Activated CD4-positive, alpha-beta memory T cell treated with anti-CD3 and anti-CD28 coated beads, Interleukin-2, amount 10 ng/mL, durations not matched to agents 7 days and 5 days (primary cell): ENCODE measurements at regions not wholly inside any gene's neighbourhood (a gene's known extent, or its start where the extent isn't known, plus 50 kb on each side); places are given as distances from the start of the nearest gene placed in this dataset.
A peak's percentile ranks its signal among the peaks of the same experiment; 100 is the strongest.
"Not testable (repeated sequence)": the region's sequence is repeated elsewhere in the genome, so short reads cannot be mapped to it uniquely, and the experiment has no call there.

ENCODE experiments used
- CTCF ChIA-PET: fragments of 350-600 bp; sonication (Branson Sonifier 250); formaldehyde crosslinking; loops from one replicate; lab custom pipeline; 2021; ENCODE audit warnings: antibody characterized with exemption, inconsistent platforms; lab: Charles Lee
- POLR2A ChIA-PET: fragments of 350-600 bp; sonication (Branson Sonifier 250); formaldehyde crosslinking; loops from one replicate; lab custom pipeline; 2021; ENCODE audit warnings: antibody characterized with exemption; lab: Charles Lee
- DNase-seq: peaks from one replicate; pipeline ENCODE4 v3.0.0-alpha.2; 2020
- H3K27ac Mint-ChIP-seq: one replicate; pipeline ENCODE4 v1.8.0; 2021; ENCODE audit warnings: mild to moderate bottlenecking, mixed read lengths
- H3K27me3 Mint-ChIP-seq: one replicate; pipeline ENCODE4 v1.8.0; 2021; ENCODE audit warnings: mixed read lengths
- H3K36me3 Mint-ChIP-seq: one replicate; pipeline ENCODE4 v1.8.0; 2021; ENCODE audit warnings: low read depth, mixed read lengths
- H3K4me1 Mint-ChIP-seq: one replicate; pipeline ENCODE4 v1.8.0; 2021; ENCODE audit warnings: mixed read lengths
- H3K4me3 Mint-ChIP-seq: one replicate; pipeline ENCODE4 v1.8.0; 2021; ENCODE audit warnings: mild to moderate bottlenecking, mixed read lengths
- H3K9me3 Mint-ChIP-seq: one replicate; pipeline ENCODE4 v1.8.0; 2021; ENCODE audit warnings: mixed read lengths

DNA sequence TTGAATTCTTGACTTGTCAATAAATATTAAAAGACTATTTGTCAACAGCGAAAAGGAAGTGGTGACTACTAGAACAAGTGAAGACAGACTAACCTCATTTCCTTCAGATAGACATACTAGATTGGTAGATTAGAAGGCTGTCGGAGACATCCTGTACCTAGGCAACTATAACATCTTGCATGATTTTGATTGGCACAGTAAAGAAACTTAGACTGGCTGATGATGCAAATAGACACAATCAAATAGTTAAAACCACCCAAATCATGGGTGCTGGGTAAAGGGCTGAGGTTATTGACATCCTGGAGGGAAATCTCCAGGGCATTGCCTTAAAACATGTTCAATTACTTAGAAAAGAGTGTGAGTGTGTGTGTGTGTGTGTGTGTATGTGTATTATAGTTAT lies 85.9 kb upstream of the EDEM3 start:
- peak overlapping the region; percentile 65 for H3K27ac Mint-ChIP-seq
- H3K9me3 Mint-ChIP-seq: peaks cover 5% of the 10 kb centered on the region
- H3K4me1 Mint-ChIP-seq: peaks cover 52% of the 10 kb centered on the region
- H3K27me3 Mint-ChIP-seq: no peaks in the 10 kb centered on the region
- peak; percentile 45 for DNase-seq
- ChIA-PET CTCF (no interaction called here), POLR2A (interaction anchor here (1.0 to 1.9 kb wide), 5 partner anchors 20 to 134 kb away, joined by 3 to 7 read pairs (median 6); partner anchors contain the start of gene NIBAN1)
- peak overlapping the region; percentile 7 for H3K4me3 Mint-ChIP-seq
- H3K36me3 Mint-ChIP-seq: peaks cover 46% of the 10 kb centered on the region

DNA sequence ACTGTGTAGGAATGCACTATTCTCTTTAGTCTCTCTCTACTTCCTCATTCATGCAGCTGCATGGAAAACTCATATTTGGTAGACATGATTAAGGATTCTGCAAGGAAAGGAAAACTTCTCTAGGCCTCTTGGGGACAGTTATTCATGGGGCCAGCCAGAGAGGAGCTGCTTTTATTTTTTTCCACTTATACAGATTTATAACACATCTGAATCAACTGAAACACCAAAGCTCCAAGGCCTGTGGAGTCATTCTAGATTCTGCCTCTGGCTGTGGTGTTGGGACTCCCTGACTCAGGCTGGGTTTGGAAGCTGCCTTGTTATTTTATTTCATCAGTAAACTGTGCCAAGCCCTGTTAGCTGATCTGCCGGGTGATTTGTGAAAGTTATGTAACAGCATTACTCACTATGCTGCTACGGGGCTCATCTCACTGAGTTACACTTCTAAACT lies 83.9 kb upstream of the EDEM3 start:
- ChIA-PET CTCF (no interaction called here), POLR2A (no interaction called here)
- Mint-ChIP-seq H3K4me1 (peaks cover 37% of the 10 kb centered on the region), H3K36me3 (peaks cover 58% of the 10 kb centered on the region), H3K27me3 (no peaks in the 10 kb centered on the region), H3K9me3 (peaks cover 15% of the 10 kb centered on the region), H3K27ac (no peak overlapping the region), H3K4me3 (no peak overlapping the region)
- no peak for DNase-seq

DNA sequence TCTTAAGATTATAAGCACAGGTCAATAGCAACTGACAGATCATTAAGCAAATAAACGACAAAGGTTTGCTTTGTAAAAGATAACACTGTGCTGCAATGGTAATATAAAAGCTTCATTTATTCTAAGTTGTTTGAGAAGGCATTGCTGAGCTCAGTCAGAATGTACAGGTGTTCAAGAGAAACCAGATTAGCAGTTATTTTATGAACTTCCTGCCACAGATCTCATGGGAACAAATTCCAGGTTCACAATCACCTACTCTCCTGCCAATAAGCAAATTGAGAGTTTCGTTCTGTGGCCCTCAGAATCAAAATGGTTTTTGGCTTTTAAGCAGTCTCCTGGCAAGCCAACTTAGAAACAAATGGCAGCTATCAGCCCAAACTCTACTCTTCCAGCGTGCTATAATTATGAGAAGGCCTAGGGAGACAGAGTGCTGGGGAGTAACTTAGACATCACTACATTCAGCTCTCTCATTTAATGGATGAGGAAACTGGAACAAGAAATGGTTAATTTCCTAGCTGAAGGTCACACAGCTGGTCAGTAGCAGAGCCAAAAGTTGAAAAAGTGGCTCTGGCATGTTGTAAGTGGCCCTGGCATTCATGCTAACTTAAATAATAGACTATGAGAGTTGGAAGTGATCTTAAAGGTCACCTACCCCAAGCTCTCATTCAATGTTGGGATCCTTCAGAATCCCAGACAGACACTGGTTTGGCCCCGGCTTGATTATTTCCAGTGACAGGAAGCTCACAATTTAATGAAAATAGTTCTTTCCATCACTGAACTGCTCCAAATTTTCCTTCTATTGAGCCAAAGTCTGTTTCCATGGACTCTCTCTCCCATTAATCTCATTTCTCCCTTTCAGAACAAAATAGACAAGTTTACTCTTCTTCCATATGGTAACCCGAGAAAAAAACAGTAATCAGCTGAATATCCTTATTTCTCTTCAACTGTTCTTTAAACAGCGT lies 82.6 kb upstream of the EDEM3 start:
- H3K27ac Mint-ChIP-seq: no peak overlapping the region
- H3K4me1 Mint-ChIP-seq: peaks cover 25% of the 10 kb centered on the region
- POLR2A ChIA-PET: interaction anchor here (0.9 to 1.1 kb wide), 2 partner anchors 30 to 137 kb away, joined by 3 to 4 read pairs; partner anchors contain the start of gene NIBAN1
- CTCF ChIA-PET: interaction anchor here (0.8 to 1.6 kb wide), 2 partner anchors 10 to 32 kb away, joined by 3 read pairs; no protein-coding TSS in a partner anchor
- peaks cover 10% of the 10 kb centered on the region for H3K9me3 Mint-ChIP-seq
- no peaks in the 10 kb centered on the region for H3K27me3 Mint-ChIP-seq
- H3K4me3 Mint-ChIP-seq: no peak overlapping the region
- H3K36me3 Mint-ChIP-seq: peaks cover 54% of the 10 kb centered on the region
- no peak for DNase-seq

DNA sequence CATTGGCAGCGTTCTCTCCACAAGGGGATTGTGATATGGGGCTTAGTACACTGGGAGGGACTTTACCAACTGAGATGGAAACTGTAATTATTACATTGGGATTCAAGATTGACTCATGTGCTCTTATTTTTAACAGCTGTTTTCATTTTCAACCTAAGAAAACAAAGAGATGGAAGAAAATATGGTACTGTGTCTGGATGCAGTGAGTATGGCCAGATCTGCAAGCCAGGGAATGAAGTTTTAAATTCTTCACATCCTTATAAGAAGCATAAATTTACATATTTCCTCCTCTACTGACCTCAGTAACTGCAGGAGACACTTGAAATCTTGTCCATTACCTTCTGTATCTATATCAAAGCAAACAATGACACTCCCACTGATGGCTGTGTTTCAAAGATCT lies 81.5 kb upstream of the EDEM3 start:
- no peak overlapping the region for H3K4me3 Mint-ChIP-seq

DNA sequence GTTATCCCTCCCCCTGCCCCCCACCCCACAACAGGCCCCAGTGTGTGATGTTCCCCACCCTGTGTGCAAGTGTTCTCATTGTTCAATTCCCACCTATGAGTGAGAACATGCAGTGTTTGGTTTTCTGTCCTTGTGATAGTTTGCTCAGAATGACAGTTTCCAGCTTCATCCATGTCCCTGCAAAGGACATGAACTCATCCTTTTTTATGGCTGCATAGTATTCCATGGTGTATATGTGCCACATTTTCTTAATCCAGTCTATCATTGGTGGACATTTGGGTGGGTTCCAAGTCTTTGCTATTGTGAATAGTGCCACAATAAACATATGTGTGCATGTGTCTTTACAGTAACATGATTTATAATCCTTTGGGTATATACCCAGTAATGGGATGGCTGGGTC lies 79.3 kb upstream of the EDEM3 start:
- Mint-ChIP-seq H3K9me3 (peaks cover 10% of the 10 kb centered on the region), H3K36me3 (peaks cover 67% of the 10 kb centered on the region)
- H3K4me1 Mint-ChIP-seq, H3K27ac Mint-ChIP-seq, DNase-seq, H3K4me3 Mint-ChIP-seq, CTCF ChIA-PET, H3K27me3 Mint-ChIP-seq, POLR2A ChIA-PET: not testable (repeated sequence)

More for the DNA sequence above, 81.5 kb upstream of the EDEM3 start:
- H3K27ac Mint-ChIP-seq: no peak overlapping the region
- H3K9me3 Mint-ChIP-seq: peaks cover 10% of the 10 kb centered on the region
- H3K27me3 Mint-ChIP-seq: no peaks in the 10 kb centered on the region
- H3K36me3 Mint-ChIP-seq: peaks cover 57% of the 10 kb centered on the region
- DNase-seq: no peak
- ChIA-PET CTCF (interaction anchor here (0.8 to 1.6 kb wide), 2 partner anchors 9 to 31 kb away, joined by 3 read pairs; no protein-coding TSS in a partner anchor), POLR2A (interaction anchor here (0.9 kb wide), 1 partner anchor 31 kb away, joined by 3 read pairs; no protein-coding TSS in a partner anchor)
- peaks cover 15% of the 10 kb centered on the region for H3K4me1 Mint-ChIP-seq

DNA sequence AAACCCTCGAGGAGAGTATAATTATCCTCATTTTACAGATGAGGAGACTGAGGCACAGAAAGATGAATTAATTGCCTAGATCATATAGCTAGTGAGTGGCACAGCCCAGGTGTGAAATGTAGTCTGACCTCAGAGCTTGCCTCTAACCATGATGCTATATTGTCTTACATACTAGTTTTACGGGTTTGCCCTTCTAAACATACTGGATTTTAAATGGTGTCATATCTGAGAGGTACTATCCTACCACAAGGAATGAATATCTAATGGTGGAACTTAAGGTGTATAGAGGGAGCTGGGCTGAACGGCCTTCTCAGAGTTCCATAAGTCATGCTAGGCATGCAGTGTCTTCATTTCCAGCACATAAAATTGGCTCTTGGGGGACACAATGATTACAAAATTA lies 77.9 kb upstream of the EDEM3 start:
- Mint-ChIP-seq H3K27ac (no peak overlapping the region), H3K4me1 (no peaks in the 10 kb centered on the region), H3K4me3 (no peak overlapping the region), H3K36me3 (peaks cover 63% of the 10 kb centered on the region), H3K27me3 (no peaks in the 10 kb centered on the region), H3K9me3 (peaks cover 10% of the 10 kb centered on the region)
- DNase-seq: no peak
- ChIA-PET CTCF (interaction anchor here (2.0 kb wide), 1 partner anchor 27 kb away, joined by 6 read pairs; no protein-coding TSS in a partner anchor), POLR2A (interaction anchor here (1.0 kb wide), 1 partner anchor 11 kb away, joined by 4 read pairs; no protein-coding TSS in a partner anchor)

DNA sequence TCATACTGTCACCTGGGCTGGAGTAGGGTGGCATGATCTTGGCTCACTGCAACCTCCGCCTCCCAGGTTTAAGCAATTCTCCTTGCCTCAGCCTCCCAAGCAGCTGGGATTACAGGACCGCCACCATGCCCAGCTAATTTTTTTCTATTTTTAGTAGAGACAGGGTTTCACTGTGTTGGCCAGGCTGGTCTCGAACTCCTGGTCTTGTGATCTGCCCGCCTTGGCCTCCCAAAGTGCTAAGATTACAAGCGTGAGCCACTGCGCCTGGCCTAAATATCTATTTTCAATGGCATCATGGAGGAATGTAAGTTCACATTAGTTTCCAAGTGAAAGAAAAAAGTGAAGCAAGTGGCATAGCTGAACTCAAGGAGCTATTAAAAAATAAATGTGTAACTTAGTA lies 74.8 kb upstream of the EDEM3 start:
- H3K27ac Mint-ChIP-seq, H3K27me3 Mint-ChIP-seq, H3K9me3 Mint-ChIP-seq, DNase-seq, POLR2A ChIA-PET, H3K4me1 Mint-ChIP-seq, H3K4me3 Mint-ChIP-seq: not testable (repeated sequence)
- CTCF ChIA-PET: interaction anchor here (1.0 to 1.3 kb wide), 3 partner anchors 21 to 24 kb away, joined by 3 to 6 read pairs (median 3); no protein-coding TSS in a partner anchor
- H3K36me3 Mint-ChIP-seq: peaks cover 65% of the 10 kb centered on the region

DNA sequence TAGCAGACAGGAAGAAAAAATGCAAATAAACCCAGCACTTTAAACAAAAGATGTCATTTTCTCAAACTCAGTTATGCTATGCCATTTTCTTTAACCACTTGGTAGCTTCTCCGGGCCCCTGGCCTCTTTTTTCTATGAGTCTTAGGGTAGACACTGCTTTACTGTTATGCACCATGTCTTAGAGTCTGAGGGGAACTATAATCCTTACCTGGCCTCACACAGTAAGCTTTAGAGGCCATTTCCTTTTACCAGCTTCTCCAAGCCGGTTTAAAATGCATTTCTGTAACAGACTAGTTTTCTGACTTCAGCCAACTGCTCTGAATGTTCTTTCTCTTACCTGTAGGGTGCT lies 73.7 kb upstream of the EDEM3 start:
- peaks cover 7% of the 10 kb centered on the region for H3K4me1 Mint-ChIP-seq
- H3K9me3 Mint-ChIP-seq: no peaks in the 10 kb centered on the region
- CTCF ChIA-PET: interaction anchor here (0.6 to 1.0 kb wide), 3 partner anchors 16 to 91 kb away, joined by 3 read pairs; no protein-coding TSS in a partner anchor
- POLR2A ChIA-PET: interaction anchor here (1.1 kb wide), 1 partner anchor 40 kb away, joined by 3 read pairs; no protein-coding TSS in a partner anchor
- DNase-seq: no peak
- H3K4me3 Mint-ChIP-seq: no peak overlapping the region
- peaks cover 74% of the 10 kb centered on the region for H3K36me3 Mint-ChIP-seq
- H3K27ac Mint-ChIP-seq: no peak overlapping the region
- H3K27me3 Mint-ChIP-seq: no peaks in the 10 kb centered on the region

DNA sequence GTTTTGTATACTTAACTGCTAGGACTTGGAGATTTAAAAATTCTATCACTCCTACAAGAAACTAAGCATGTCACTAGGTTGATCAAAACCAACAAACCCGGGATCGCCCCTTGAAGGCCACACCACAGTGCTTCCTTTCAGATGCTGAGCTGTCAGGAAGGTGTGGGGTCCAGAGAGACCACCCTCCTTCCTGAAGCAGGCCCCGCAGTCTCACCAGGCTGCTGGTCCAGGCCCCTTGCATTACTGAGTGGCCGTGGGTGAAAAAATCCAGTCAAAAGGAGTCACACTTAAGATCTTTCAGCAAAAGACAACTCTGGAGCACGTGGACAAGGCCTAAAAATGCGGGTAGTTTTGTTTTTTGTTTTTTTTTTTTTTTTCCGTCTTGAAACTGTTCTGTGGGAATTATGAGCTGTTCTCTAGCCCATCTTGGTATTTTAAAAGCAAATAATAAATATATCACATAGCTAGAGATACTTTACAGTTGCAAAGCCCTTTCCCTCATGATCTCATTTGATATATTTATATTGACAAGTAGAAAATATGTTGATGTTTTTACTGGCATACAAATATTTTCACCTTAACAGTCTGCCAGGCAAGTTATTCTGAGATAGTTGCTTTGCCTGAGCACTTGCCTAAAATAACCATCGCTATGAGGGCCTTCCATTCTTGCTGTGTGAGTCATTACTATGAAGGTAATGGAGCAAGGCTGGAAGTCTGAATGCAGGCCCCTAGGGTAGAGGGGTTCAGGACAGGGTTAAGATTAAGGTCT lies 73.1 kb upstream of the EDEM3 start:
- Mint-ChIP-seq H3K4me3 (no peak overlapping the region), H3K9me3 (no peaks in the 10 kb centered on the region), H3K27ac (no peak overlapping the region), H3K4me1 (peaks cover 7% of the 10 kb centered on the region), H3K27me3 (no peaks in the 10 kb centered on the region), H3K36me3 (peaks cover 75% of the 10 kb centered on the region)
- ChIA-PET POLR2A (interaction anchor here (1.0 to 1.1 kb wide), 2 partner anchors 12 to 41 kb away, joined by 3 read pairs; no protein-coding TSS in a partner anchor), CTCF (interaction anchor here (0.6 to 1.2 kb wide), 3 partner anchors 9 to 23 kb away, joined by 3 read pairs; no protein-coding TSS in a partner anchor)
- DNase-seq: no peak

DNA sequence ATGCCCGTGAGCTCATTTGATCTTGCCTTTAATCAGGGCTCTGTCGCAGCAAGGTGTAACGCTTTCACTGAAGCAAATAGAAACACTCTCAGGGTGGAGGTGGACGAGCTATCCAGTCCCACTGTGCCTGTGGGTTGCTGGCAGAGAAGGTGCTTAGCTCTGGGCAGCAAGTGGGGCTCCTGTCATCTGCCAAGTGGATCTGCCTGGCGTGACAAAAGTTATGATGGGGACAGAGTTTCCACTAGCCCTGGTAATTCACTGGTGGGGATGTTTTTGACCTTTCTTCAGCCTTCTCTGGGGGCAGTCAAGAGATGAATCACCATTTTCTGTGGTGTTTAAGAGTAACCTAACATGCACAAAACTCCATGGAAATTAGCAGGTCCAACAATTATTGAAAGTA lies 71.3 kb upstream of the EDEM3 start:
- Mint-ChIP-seq H3K27me3 (no peaks in the 10 kb centered on the region), H3K4me1 (peaks cover 7% of the 10 kb centered on the region)

DNA sequence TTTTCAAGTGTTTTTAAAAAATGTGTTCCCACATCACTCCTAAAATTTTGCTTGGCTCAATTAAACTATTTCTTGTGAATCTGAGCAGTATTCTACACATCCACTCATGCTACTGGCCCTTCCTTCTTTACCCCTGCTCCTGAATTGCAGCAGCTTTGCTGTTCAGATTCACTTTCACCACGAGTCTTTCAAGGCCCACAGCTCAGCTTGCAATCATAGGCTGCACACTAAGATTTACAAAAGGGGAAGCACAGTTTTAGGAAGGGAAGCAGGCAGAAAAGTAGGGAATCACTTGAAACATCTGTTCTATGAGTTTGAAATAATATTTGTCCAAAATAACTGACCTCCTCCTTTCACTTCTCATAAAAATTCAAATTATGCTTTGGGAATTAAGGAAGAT lies 70.9 kb upstream of the EDEM3 start:
- H3K36me3 Mint-ChIP-seq: peaks cover 79% of the 10 kb centered on the region
- CTCF ChIA-PET: no interaction called here

More for the DNA sequence above, 71.3 kb upstream of the EDEM3 start:
- H3K36me3 Mint-ChIP-seq: peaks cover 78% of the 10 kb centered on the region
- CTCF ChIA-PET: no interaction called here
- no peak overlapping the region for H3K27ac Mint-ChIP-seq
- no peak for DNase-seq
- no peak overlapping the region for H3K4me3 Mint-ChIP-seq
- H3K9me3 Mint-ChIP-seq: no peaks in the 10 kb centered on the region
- POLR2A ChIA-PET: no interaction called here

DNA sequence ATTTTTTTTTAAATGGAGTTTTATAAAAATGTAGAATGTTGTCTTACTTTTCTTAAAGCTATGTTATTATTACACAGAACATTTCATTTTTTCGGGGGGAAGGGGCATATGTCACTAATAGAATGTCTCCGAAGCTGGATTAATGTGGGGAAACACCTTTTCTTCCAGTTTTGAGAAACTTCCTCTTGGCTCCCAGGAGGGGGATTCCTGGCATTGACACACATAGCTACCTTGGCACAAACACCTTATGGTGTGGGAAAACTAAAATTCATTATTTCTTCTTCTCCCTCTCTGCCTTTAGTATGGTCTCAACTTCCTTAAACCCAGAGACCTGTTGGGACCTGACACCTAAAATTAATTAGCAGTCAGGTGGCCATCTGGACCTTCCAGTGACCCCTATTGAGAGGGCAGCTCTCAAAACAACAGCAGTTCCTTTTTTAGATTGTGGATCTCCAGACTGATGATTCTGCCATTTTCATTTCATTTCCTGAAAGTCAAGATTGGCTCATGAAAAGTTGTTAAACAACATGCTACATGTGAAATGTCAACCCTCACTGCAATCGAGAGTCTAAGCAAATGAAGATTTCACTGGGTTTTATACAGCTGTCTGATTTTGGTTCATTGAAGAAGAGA lies 70.1 kb upstream of the EDEM3 start:
- peaks cover 77% of the 10 kb centered on the region for H3K36me3 Mint-ChIP-seq
- H3K4me3 Mint-ChIP-seq: no peak overlapping the region
- H3K9me3 Mint-ChIP-seq: no peaks in the 10 kb centered on the region
- H3K4me1 Mint-ChIP-seq: peaks cover 7% of the 10 kb centered on the region
- no peak for DNase-seq
- no peak overlapping the region for H3K27ac Mint-ChIP-seq
- ChIA-PET CTCF (no interaction called here), POLR2A (no interaction called here)
- H3K27me3 Mint-ChIP-seq: no peaks in the 10 kb centered on the region

More for the DNA sequence above, 70.9 kb upstream of the EDEM3 start:
- Mint-ChIP-seq H3K27me3 (no peaks in the 10 kb centered on the region), H3K27ac (no peak overlapping the region), H3K4me3 (no peak overlapping the region), H3K9me3 (no peaks in the 10 kb centered on the region), H3K4me1 (peaks cover 7% of the 10 kb centered on the region)
- no peak for DNase-seq
- POLR2A ChIA-PET: no interaction called here
